NCI-H2196 (cell line): ENCODE measurements at regions not wholly inside any gene's neighbourhood (a gene's known extent, or its start where the extent isn't known, plus 50 kb on each side); places are given as distances from the start of the nearest gene placed in this dataset.
"Not testable (repeated sequence)": the region's sequence is repeated elsewhere in the genome, so short reads cannot be mapped to it uniquely, and the experiment has no call there.

Source experiments
- DNase-seq: peaks from one replicate; lab custom pipeline; 2025; ENCODE audit not compliant: unreplicated experiment; lab: John Stamatoyannopoulos, UW

DNA sequence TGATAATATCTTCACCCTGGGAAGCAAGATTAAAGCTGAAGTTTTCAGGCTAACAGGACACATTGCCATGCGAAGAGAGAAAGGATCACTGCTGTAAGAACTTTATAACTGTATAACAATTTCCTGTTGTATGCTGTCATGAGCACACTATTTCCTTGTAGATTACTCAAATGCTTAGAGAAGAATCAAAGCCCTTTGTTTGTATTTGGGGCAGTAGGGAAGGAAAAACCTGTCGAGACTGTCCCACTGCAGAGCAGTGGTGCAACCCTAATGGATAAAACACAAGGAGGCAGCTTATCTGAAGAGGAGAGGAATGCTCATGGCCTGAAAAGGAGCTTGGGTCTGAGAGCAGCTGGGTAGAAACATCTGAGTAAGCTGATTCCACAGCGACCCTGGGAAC lies 327.7 kb upstream of the NPSR1 start:
- DNase-seq = no peak

GRCh38 chr7:34331102-34331501 lies 326.9 kb upstream of the NPSR1 start:
- no peak for DNase-seq

- no peak for DNase-seq
These were observed 326.0 kb upstream of the NPSR1 start for GRCh38 chr7:34332006-34332405.

- no peak for DNase-seq
These were observed 324.8 kb upstream of the NPSR1 start for GRCh38 chr7:34333184-34333583.

- DNase-seq = no peak
These were observed 324.1 kb upstream of the NPSR1 start for GRCh38 chr7:34333925-34334324.

- DNase-seq = no peak
These were observed 320.9 kb upstream of the NPSR1 start for GRCh38 chr7:34337163-34337562.

GRCh38 chr7:34338961-34339526 lies 319.0 kb upstream of the NPSR1 start:
- no peak for DNase-seq

- DNase-seq = no peak
These were observed 316.7 kb upstream of the NPSR1 start for GRCh38 chr7:34341326-34341725.

GRCh38 chr7:34342387-34342786 lies 315.6 kb upstream of the NPSR1 start:
- DNase-seq = no peak

GRCh38 chr7:34343667-34344066 lies 314.4 kb upstream of the NPSR1 start:
- DNase-seq = no peak

DNA sequence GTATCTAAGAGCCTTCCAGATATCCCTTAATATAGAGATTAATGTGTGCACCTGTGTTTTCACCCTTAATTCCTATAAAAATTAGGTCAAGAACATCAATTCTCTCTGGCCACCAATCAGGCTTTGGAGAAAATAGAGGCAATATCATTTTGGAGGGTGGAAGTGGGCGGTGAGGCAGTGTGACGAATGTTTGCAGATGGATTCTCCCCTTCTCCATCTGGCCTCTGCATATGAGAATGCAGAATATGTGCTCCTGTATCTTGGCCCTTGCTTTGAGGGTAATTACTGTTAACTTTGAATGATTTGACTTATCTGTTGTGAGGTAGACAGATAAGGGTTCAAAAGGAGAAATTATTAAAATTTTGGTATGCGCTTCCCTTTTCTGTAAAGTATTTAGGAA lies 304.0 kb upstream of the NPSR1 start:
- no peak for DNase-seq

GRCh38 chr7:34354899-34355298 lies 303.1 kb upstream of the NPSR1 start:
- DNase-seq = no peak

- no peak for DNase-seq
These were observed 300.9 kb upstream of the NPSR1 start for GRCh38 chr7:34357068-34357467.

GRCh38 chr7:34357946-34358345 lies 300.1 kb upstream of the NPSR1 start:
- DNase-seq = no peak

- DNase-seq = not testable (repeated sequence)
These were observed 299.4 kb upstream of the NPSR1 start for GRCh38 chr7:34358578-34358977.

GRCh38 chr7:34361663-34362250 lies 296.3 kb upstream of the NPSR1 start:
- no peak for DNase-seq

DNA sequence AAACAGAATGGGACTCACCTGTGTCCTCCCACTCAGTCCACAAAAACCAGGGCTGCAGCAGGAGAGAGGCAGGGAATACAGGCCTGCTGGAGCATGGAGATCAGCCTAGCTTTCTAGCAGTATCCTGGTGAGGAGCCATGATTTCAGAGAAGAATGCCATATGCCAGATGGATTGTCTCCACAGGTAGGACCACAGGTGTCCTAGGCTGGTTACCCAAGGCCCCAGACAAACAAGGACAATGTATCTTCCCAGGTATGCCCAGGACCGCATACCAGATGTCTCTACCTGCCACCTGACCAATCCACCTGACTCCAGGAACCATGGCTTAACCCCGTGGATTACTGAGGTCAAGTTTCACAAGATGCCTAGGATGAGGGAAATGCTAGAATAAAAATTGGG lies 295.4 kb upstream of the NPSR1 start:
- DNase-seq = no peak

DNA sequence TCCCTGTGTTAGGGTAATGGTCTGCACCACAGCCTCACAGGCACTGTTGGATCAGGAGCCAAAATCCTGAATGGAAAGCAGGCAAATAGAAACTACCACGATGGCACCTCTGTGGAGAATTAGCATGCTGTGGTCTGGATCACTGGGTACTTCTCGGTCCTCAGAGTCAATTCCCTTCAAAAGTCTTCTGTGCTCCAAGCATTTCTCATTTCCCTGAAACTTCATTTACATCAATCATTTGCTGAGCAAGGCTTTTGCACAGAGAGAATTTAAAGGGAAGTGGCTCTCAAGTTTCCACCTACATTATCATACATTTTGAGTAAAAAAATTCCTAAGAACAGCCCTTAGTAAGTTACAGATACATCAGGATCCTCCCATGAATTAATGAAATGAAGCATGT lies 293.9 kb upstream of the NPSR1 start:
- DNase-seq = no peak

GRCh38 chr7:34365011-34365410 lies 293.0 kb upstream of the NPSR1 start:
- DNase-seq = no peak

DNA sequence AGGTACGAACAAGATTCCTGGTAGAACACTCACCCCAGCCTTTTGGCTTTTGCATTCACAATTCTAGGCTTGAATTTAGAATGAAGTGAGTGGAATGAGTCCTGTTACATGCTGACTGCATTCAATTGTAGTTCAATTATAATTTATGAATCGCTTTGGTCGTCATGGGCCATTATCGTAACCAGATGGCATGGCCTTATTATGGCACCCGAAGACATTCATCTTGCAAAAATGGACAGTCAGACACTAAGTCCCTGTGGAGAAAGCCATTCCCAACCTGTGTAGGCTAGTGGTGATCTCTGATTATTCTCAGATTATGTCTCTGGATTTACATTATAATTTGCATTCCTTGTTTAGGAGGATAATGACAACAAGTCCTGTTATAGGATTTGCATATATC lies 292.4 kb upstream of the NPSR1 start:
- no peak for DNase-seq

GRCh38 chr7:34371922-34372321 lies 286.1 kb upstream of the NPSR1 start:
- DNase-seq = no peak

GRCh38 chr7:34373940-34374339 lies 284.1 kb upstream of the NPSR1 start:
- no peak for DNase-seq

GRCh38 chr7:34382166-34382893 lies 275.7 kb upstream of the NPSR1 start:
- no peak for DNase-seq
